AG04450 (cell line): ENCODE measurements at regions not wholly inside any gene's neighbourhood (a gene's known extent, or its start where the extent isn't known, plus 50 kb on each side); places are given as distances from the start of the nearest gene placed in this dataset.

Experiments used
- CTCF ChIA-PET: fragments of 300-600, 350-600 bp; formaldehyde crosslinking; extraction: SDS; loops from one replicate; lab custom pipeline; 2022; ENCODE audit warnings: antibody characterized with exemption, inconsistent platforms; lab: Charles Lee
- POLR2A ChIA-PET: fragments of 350-600 bp; formaldehyde crosslinking; extraction: SDS; loops from one replicate; lab custom pipeline; 2021; ENCODE audit warnings: antibody characterized with exemption, inconsistent platforms; lab: Yijun Ruan, JAX
- DNase-seq: peaks from one replicate; pipeline ENCODE4 v3.0.0-alpha.2; 2011; ENCODE audit warnings: low read depth, low spot score
- H3K27ac ChIP-seq: one replicate; pipeline ENCODE4 v1.5.1; 2012; ENCODE audit warnings: low read depth, low read length, control low read depth
- H3K27me3 ChIP-seq: one replicate; pipeline ENCODE4 v1.6.0; 2012; ENCODE audit warnings: low read length; ENCODE audit not compliant: control insufficient read depth, insufficient read depth
- H3K4me3 ChIP-seq: 2 replicates; pipeline ENCODE4 v1.5.1; 2011; ENCODE audit warnings: mild to moderate bottlenecking, low read depth, low read length, control low read depth
- H3K9me3 ChIP-seq: 2 replicates; pipeline ENCODE4 v1.5.1; 2012; ENCODE audit warnings: low read length; ENCODE audit not compliant: control insufficient read depth, insufficient read depth
- TF ChIP-seq, protein P1 (sequence below): IDR thresholded peaks from 2 replicates; pipeline ENCODE4 v1.5.1; 2011; ENCODE audit warnings: low read depth, low read length, control low read depth, inconsistent platforms

DNA sequence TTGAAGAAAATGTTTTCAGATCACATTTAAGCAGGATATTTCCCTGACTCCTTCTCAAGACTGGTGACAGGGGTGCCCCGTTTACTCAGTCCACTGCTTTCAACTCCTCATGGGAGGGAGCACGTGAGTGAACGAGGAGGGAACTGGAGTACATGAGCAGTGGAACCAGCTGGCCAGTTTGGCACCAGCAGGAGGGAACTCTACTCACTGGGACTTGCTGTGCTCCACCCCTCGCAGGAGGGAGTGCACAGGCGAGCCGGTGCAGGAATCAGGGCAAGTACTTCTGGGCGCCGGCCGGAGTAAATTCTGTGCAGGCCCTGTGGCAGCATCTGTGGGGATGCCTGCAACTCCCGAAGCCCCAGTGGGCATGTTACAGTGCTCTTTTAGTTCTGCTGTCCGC lies 1941.1 kb upstream of the C9orf72 start:
- CTCF ChIA-PET: no interaction called here

DNA sequence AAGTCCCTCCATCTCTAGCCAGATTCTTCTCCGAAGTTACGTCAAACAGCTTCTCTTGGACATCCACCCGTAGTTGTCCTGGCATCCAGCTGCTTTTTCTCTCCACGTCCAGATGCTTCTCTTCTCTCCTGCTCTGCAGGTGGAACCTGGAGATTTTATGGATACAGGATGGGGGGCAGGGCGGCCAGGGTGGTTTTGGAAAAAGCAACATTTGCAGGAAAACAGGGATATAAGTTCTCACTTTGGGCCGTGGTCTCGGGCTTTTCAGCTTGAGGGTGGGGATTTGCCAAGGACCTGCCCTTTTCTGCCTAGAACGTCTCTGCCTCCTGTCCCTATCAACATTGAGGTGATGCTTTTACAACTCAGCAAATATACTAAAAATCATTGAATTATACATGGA lies 1941.6 kb upstream of the C9orf72 start:
- POLR2A ChIA-PET: no interaction called here

More for the DNA sequence above, 1941.1 kb upstream of the C9orf72 start:
- TF ChIP-seq, protein P1, sequence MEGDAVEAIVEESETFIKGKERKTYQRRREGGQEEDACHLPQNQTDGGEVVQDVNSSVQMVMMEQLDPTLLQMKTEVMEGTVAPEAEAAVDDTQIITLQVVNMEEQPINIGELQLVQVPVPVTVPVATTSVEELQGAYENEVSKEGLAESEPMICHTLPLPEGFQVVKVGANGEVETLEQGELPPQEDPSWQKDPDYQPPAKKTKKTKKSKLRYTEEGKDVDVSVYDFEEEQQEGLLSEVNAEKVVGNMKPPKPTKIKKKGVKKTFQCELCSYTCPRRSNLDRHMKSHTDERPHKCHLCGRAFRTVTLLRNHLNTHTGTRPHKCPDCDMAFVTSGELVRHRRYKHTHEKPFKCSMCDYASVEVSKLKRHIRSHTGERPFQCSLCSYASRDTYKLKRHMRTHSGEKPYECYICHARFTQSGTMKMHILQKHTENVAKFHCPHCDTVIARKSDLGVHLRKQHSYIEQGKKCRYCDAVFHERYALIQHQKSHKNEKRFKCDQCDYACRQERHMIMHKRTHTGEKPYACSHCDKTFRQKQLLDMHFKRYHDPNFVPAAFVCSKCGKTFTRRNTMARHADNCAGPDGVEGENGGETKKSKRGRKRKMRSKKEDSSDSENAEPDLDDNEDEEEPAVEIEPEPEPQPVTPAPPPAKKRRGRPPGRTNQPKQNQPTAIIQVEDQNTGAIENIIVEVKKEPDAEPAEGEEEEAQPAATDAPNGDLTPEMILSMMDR: no peak
- Histone ChIP-seq H3K4me3 (no peak overlapping the region), H3K27ac (no peak overlapping the region), H3K27me3 (no peaks in the 10 kb centered on the region), H3K9me3 (peaks cover 15% of the 10 kb centered on the region)
- POLR2A ChIA-PET: no interaction called here
- DNase-seq: no peak

DNA sequence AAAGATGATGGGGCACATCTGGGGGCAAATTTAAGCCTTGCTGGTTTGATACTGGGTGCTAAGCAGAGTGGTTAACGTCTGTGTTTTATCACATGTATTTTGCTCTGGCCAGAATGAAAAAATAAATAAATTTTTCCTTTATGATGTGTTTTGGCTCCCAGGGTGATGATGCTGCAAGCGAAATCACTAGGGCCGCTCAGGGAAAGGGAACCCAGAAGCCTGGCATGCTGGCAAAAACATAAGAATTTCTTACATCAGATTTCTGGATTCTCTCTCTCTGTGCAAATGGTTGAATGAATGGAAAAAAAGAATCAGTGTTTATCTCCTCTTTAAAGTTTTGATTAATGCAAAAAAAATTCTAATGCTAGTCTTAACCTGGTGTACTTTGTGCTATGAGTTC lies 1975.2 kb upstream of the C9orf72 start:
- TF ChIP-seq, protein P1: no peak
- POLR2A ChIA-PET: no interaction called here
- Histone ChIP-seq H3K27me3 (no peaks in the 10 kb centered on the region), H3K4me3 (no peak overlapping the region), H3K27ac (no peak overlapping the region), H3K9me3 (peaks cover 7% of the 10 kb centered on the region; the same call in 1 of the 2 replicates)
- CTCF ChIA-PET: no interaction called here
- no peak for DNase-seq

More for the DNA sequence above, 1941.6 kb upstream of the C9orf72 start:
- Histone ChIP-seq H3K27me3 (no peaks in the 10 kb centered on the region), H3K4me3 (no peak overlapping the region), H3K9me3 (peaks cover 13% of the 10 kb centered on the region), H3K27ac (no peak overlapping the region)
- CTCF ChIA-PET: no interaction called here
- TF ChIP-seq, protein P1: no peak
- no peak for DNase-seq

DNA sequence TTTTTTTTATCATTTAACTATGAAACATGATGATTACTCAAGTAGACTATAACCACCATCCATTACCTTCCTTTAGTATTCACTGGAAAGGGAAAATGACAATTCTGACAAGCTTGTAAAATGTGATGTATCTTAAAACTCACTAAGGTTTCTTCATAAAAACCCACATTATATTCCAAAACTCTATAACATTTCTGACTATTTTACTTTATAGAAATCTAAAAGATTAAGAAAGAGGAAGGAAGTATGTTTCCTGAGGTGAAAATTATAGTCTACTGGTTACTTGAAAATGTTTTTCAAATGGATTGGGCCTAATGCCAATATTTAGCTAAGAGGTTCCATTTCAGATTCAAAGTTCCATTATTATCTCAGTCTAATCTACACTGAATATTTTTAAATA lies 1982.2 kb upstream of the C9orf72 start:
- no peak overlapping the region for H3K4me3 ChIP-seq
- no peak overlapping the region for H3K27ac ChIP-seq
- POLR2A ChIA-PET: no interaction called here
- TF ChIP-seq, protein P1: no peak
- CTCF ChIA-PET: interaction anchor here (0.6 kb wide), 1 partner anchor 118 kb away, joined by 3 read pairs; no protein-coding TSS in a partner anchor
- H3K27me3 ChIP-seq: no peaks in the 10 kb centered on the region
- H3K9me3 ChIP-seq: no peaks in the 10 kb centered on the region; the same call in 1 of the 2 replicates
- no peak for DNase-seq

DNA sequence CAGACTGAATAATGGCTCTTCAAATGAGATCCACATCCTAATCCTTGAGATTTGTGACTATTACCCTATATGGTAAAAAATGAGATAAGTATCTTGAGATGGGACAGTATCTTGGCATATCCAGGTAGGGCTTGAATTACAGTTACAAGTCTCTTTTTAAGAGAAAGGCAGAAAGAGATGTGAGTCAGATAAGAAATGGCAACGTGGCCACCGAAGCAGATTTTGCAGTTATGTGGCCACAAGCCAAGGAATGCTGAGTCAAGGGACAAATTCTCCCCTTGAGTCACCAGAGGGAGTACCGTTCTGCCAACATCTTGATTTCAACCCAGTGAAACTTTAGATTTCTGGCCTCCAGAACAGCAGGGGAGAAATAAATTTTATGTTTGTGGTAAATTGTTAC lies 1983.0 kb upstream of the C9orf72 start:
- DNase-seq: no peak
- CTCF ChIA-PET: no interaction called here

More for the DNA sequence above, 1983.0 kb upstream of the C9orf72 start:
- Histone ChIP-seq H3K4me3 (no peak overlapping the region), H3K9me3 (no peaks in the 10 kb centered on the region; the same call in 1 of the 2 replicates), H3K27ac (no peak overlapping the region), H3K27me3 (no peaks in the 10 kb centered on the region)
- TF ChIP-seq, protein P1: no peak
- POLR2A ChIA-PET: no interaction called here
